Astrocyte (in vitro differentiated cells and primary cell): ENCODE measurements at regions not wholly inside any gene's neighbourhood (a gene's known extent, or its start where the extent isn't known, plus 50 kb on each side); places are given as distances from the start of the nearest gene placed in this dataset.

Experiments used
- CTCF ChIP-seq: IDR thresholded peaks from 2 replicates; pipeline ENCODE4 v1.5.1; 2011; ENCODE audit warnings: low read depth, mild to moderate bottlenecking, inconsistent platforms, low read length, moderate library complexity; ENCODE audit not compliant: insufficient read depth
- EZH2 ChIP-seq: IDR thresholded peaks from 2 replicates; pipeline ENCODE4 v1.6.1; 2012; ENCODE audit warnings: mild to moderate bottlenecking, low read length, inconsistent platforms; ENCODE audit not compliant: insufficient read depth

GRCh38 chr16:49112754-49113153 is 168.9 kb downstream of the CBLN1 start:
- TF ChIP-seq EZH2 (no peak), CTCF (no peak)
